ENCODE measurements at regions not wholly inside any gene's neighbourhood (a gene's known extent, or its start where the extent isn't known, plus 50 kb on each side); places are given as distances from the start of the nearest gene placed in this dataset.
A peak's percentile ranks its signal among the peaks of the same experiment; 100 is the strongest.

- no peak for DNase-seq
Observed at GRCh38 chr11:69545976-69546617, 64.6 kb downstream of the LINC01488 start.

- DNase-seq = peak; percentile 64
Observed at GRCh38 chr11:69546735-69547370, 65.4 kb downstream of the LINC01488 start.

GRCh38 chr11:69550846-69551245, 69.4 kb downstream of the LINC01488 start:
- no peak for DNase-seq

- no peak for DNase-seq
Observed at GRCh38 chr11:69551963-69552362, 70.5 kb downstream of the LINC01488 start.

- no peak for DNase-seq
Observed at GRCh38 chr11:69552951-69553350, 71.5 kb downstream of the LINC01488 start.

GRCh38 chr11:69553416-69554357, 72.2 kb downstream of the LINC01488 start:
- no peak for DNase-seq

- no peak for DNase-seq
Observed at GRCh38 chr11:69554849-69555248, 73.4 kb downstream of the LINC01488 start.

- no peak for DNase-seq
Observed at GRCh38 chr11:69557266-69557665, 75.8 kb downstream of the LINC01488 start.

- DNase-seq = peak; percentile 32
Observed at GRCh38 chr11:69558519-69558941, 77.1 kb downstream of the LINC01488 start.

- DNase-seq = no peak
Observed at GRCh38 chr11:69559181-69559580, 77.7 kb downstream of the LINC01488 start.

- DNase-seq = no peak
Observed at GRCh38 chr11:69560141-69560790, 78.8 kb downstream of the LINC01488 start.

- DNase-seq = no peak
Observed at GRCh38 chr11:69562302-69562701, 78.7 kb upstream of the CCND1 start.

GRCh38 chr11:69562816-69563215, 78.1 kb upstream of the CCND1 start:
- no peak for DNase-seq

- DNase-seq = no peak
Observed at GRCh38 chr11:69563306-69563705, 77.7 kb upstream of the CCND1 start.

- no peak for DNase-seq
Observed at GRCh38 chr11:69563946-69564775, 76.8 kb upstream of the CCND1 start.

GRCh38 chr11:69566001-69566400, 75.0 kb upstream of the CCND1 start:
- DNase-seq = no peak

- no peak for DNase-seq
Observed at GRCh38 chr11:69567951-69568808, 72.8 kb upstream of the CCND1 start.

- DNase-seq = no peak
Observed at GRCh38 chr11:69568809-69569097, 72.2 kb upstream of the CCND1 start.

GRCh38 chr11:69569306-69570200, 71.4 kb upstream of the CCND1 start:
- DNase-seq = no peak

- no peak for DNase-seq
Observed at GRCh38 chr11:69572233-69572860, 68.6 kb upstream of the CCND1 start.

All from stimulated activated naive CD4-positive, alpha-beta T cell treated with Interleukin-2 at 50 U/mL for 16 hours (primary cell).